K562 (cell line): ENCODE measurements at regions not wholly inside any gene's neighbourhood (a gene's known extent, or its start where the extent isn't known, plus 50 kb on each side); places are given as distances from the start of the nearest gene placed in this dataset.

Experiments
- ATAC-seq: fragments of 200-7000 bp; cut with Tn5 transposase; 3 replicates; pipeline ENCODE4 v1.9.1; 2020; ENCODE audit warnings: moderate library complexity
- BruUV-seq: library from RNA; stranded (reverse); fragments of 400-500 nt; replicated peaks from 2 replicates; lab custom pipeline; 2021; lab: Mats Ljungman, UMichigan
- CTCF ChIA-PET: fragments of 300-600 bp; formaldehyde crosslinking; extraction: SDS; loops from one replicate; lab custom pipeline; 2021; ENCODE audit warnings: low intra/inter-chr PET ratio; lab: Yijun Ruan, JAX
- POLR2A ChIA-PET: fragments of 300-600, 350-650 bp; sonication (Branson Sonifier 250); formaldehyde crosslinking; extraction: SDS; loops from one replicate; lab custom pipeline; 2021; ENCODE audit warnings: antibody characterized with exemption, inconsistent platforms; lab: Yijun Ruan, JAX
- DNase-seq, 4 experiments: peaks; one replicate each; pipeline versions ENCODE4 v3.0.0 to v3.0.0-alpha.2; 2011 to 2018; ENCODE audit warnings: low spot score in 3 of 4, mixed read lengths in 3 of 4; ENCODE audit errors: extremely low read depth in 1 of 4
- FAIRE-seq: peaks from 2 replicates; lab custom pipeline; 2011; peaks lifted over from hg19 to GRCh38; lab: Jason Lieb, UNC
- H2AFZ ChIP-seq: 2 replicates; pipeline ENCODE4 v1.6.0; 2011; ENCODE audit warnings: low read depth, low read length, control low read depth, inconsistent platforms
- H3K27ac ChIP-seq: fragments of 200-600 bp; 3 replicates; pipeline ENCODE4 v1.8.0; 2011; ENCODE audit warnings: low read depth, mild to moderate bottlenecking, control low read depth, inconsistent platforms, low read length, moderate library complexity, mixed read lengths; ENCODE audit errors: extremely low read depth
- H3K27me3 ChIP-seq, 2 experiments: fragments of 300-600 bp in 1 of 2; 2 replicates in 1 of 2; 3 replicates in 1 of 2; pipeline versions ENCODE4 v1.6.0 to v1.8.0; 2011; ENCODE audit warnings: inconsistent platforms in 2 of 2, low read length in 2 of 2, mild to moderate bottlenecking in 1 of 2, mixed read lengths in 1 of 2, moderate library complexity in 1 of 2; ENCODE audit not compliant: control insufficient read depth in 2 of 2, insufficient read depth in 2 of 2
- H3K36me3 ChIP-seq: fragments of 300-600 bp; 3 replicates; pipeline ENCODE4 v1.8.0; 2011; ENCODE audit warnings: mild to moderate bottlenecking, low read length, inconsistent platforms; ENCODE audit not compliant: control insufficient read depth, insufficient read depth
- H3K4me1 ChIP-seq, 2 experiments: fragments of 200-600 bp in 1 of 2; replicated peaks in 1 of 2; 2 replicates in 1 of 2; 3 replicates in 1 of 2; pipeline versions ENCODE4 v1.5.1 to v1.8.0; 2011; ENCODE audit warnings: inconsistent platforms in 2 of 2, low read length in 2 of 2, mild to moderate bottlenecking in 1 of 2, mixed read lengths in 1 of 2, moderate library complexity in 1 of 2; ENCODE audit not compliant: control insufficient read depth in 2 of 2, insufficient read depth in 2 of 2
- H3K4me2 ChIP-seq: 2 replicates; pipeline ENCODE4 v1.6.1; 2011; ENCODE audit warnings: low read length, control low read depth, inconsistent platforms, mixed read lengths; ENCODE audit not compliant: insufficient read depth
- H3K4me3 ChIP-seq: fragments of 200-600 bp; sonication (generic), shearing (Covaris generic); 2 replicates; pipeline ENCODE4 v1.5.1; 2016; ENCODE audit warnings: control low read depth, inconsistent platforms
- H3K79me2 ChIP-seq: fragments of 200-600 bp; 3 replicates; pipeline ENCODE4 v1.8.0; 2011; ENCODE audit warnings: low read length, inconsistent platforms; ENCODE audit not compliant: control insufficient read depth, insufficient read depth
- H3K9ac ChIP-seq, 2 experiments: 2 replicates each; pipeline versions ENCODE4 v1.6.0 to v1.6.1; 2011; ENCODE audit warnings: low read depth in 2 of 2, low read length in 2 of 2, control low read depth in 1 of 2, inconsistent platforms in 1 of 2, mild to moderate bottlenecking in 1 of 2, mixed read lengths in 1 of 2; ENCODE audit not compliant: insufficient read depth in 1 of 2
- H3K9me1 ChIP-seq: one replicate; pipeline ENCODE4 v1.6.0; 2011; ENCODE audit warnings: inconsistent platforms, mild to moderate bottlenecking, low read length, moderate library complexity; ENCODE audit not compliant: control insufficient read depth, insufficient read depth
- H3K9me3 ChIP-seq: replicated peaks from 2 replicates; pipeline ENCODE4 v1.5.1; 2011; ENCODE audit warnings: low read depth, low read length, inconsistent platforms; ENCODE audit not compliant: control insufficient read depth, insufficient read depth
- H4K20me1 ChIP-seq: replicated peaks from 2 replicates; pipeline ENCODE4 v1.6.1; 2011; ENCODE audit warnings: low read length, inconsistent platforms, mixed read lengths; ENCODE audit not compliant: control insufficient read depth, insufficient read depth
- CBFB ChIP-seq: sonication (generic); formaldehyde crosslinking; IDR thresholded peaks from 2 replicates; pipeline ENCODE4 v1.4.0; 2020; ENCODE audit warnings: mild to moderate bottlenecking, missing genetic modification reagents
- DDX20 ChIP-seq: fragments of 450-650 bp; IDR thresholded peaks from 2 replicates; pipeline ENCODE4 v1.6.1; 2016; ENCODE audit warnings: missing genetic modification characterization, low read depth, mild to moderate bottlenecking, missing compliant biosample characterization, moderate library complexity
- GATAD2B ChIP-seq: fragments of 450-650 bp; IDR thresholded peaks from 2 replicates; pipeline ENCODE4 v1.6.1; 2017; ENCODE audit warnings: mild to moderate bottlenecking, borderline replicate concordance
- HNRNPUL1 ChIP-seq: fragments of 200-400 bp; formaldehyde crosslinking; IDR thresholded peaks from 2 replicates; pipeline ENCODE4 v1.6.1; 2017; ENCODE audit warnings: low read length
- MBD2 ChIP-seq: sonication (generic); IDR thresholded peaks from 2 replicates; pipeline ENCODE4 v1.6.1; 2016; ENCODE audit warnings: low read depth, borderline replicate concordance
- NR2C1 ChIP-seq, 2 experiments: fragments of 450-650 bp; IDR thresholded peaks; 2 replicates each; pipeline ENCODE4 v1.6.1; 2017; ENCODE audit warnings: mild to moderate bottlenecking in 2 of 2, antibody characterized with exemption in 1 of 2, inconsistent platforms in 1 of 2, missing compliant biosample characterization in 1 of 2, missing genetic modification characterization in 1 of 2
- POLR2B ChIP-seq: fragments of 450-650 bp; IDR thresholded peaks from 2 replicates; pipeline ENCODE4 v1.6.1; 2018; ENCODE audit warnings: low read depth; ENCODE audit not compliant: partially characterized antibody
- POLR3A ChIP-seq: IDR thresholded peaks from 2 replicates; pipeline ENCODE4 v1.6.1; 2011; ENCODE audit warnings: borderline replicate concordance, mild to moderate bottlenecking, moderate library complexity; ENCODE audit not compliant: insufficient read length, insufficient read depth; ENCODE audit errors: extremely low read depth
- TEAD4 ChIP-seq, 2 experiments: sonication (generic) in 1 of 2; formaldehyde crosslinking in 1 of 2; IDR thresholded peaks; 2 replicates each; pipeline versions ENCODE4 v1.6.1 to v1.8.0; 2012 to 2022; ENCODE audit warnings: borderline replicate concordance in 1 of 2, inconsistent platforms in 1 of 2, low read length in 1 of 2, mild to moderate bottlenecking in 1 of 2, missing genetic modification reagents in 1 of 2
- TRIM25 ChIP-seq: fragments of 450-650 bp; IDR thresholded peaks from 2 replicates; pipeline ENCODE4 v1.7.0; 2016; ENCODE audit warnings: borderline replicate concordance
- ZNF232 ChIP-seq: sonication (generic); formaldehyde crosslinking; IDR thresholded peaks from 2 replicates; pipeline ENCODE4 v1.8.0; 2022; ENCODE audit warnings: mild to moderate bottlenecking, missing genetic modification reagents
- ZNF384 ChIP-seq: IDR thresholded peaks from 2 replicates; pipeline ENCODE4 v1.6.1; 2012; ENCODE audit warnings: low read depth, low read length, improper control_type of control experiment
- WGBS: fragments of 100-300 bp; shearing (Covaris generic); methylation state at CpG from one replicate; pipeline ENCODE4 v1.1.6; 2016; ENCODE audit warnings: low coverage, mixed read lengths; ENCODE audit not compliant: insufficient coverage; ENCODE audit errors: missing lambda C conversion rate; 5-methylcytosine and 5-hydroxymethylcytosine counted together
- in situ Hi-C: fragments of 300-500 bp; cut with MboI; formaldehyde crosslinking; loops from 4 replicates; pipeline ENCODE4 v1.15.0; 2018; ENCODE audit warnings: inconsistent platforms, mixed read lengths
- intact Hi-C: fragments of 100-400 bp; cut with micrococcal nuclease; formaldehyde crosslinking; loops from 2 replicates; pipeline ENCODE4 v1.14.2; 2022

- H3K79me2 ChIP-seq: no peaks in the 10 kb centered on the region
- no peak overlapping the region for H2AFZ ChIP-seq
- H3K9me1 ChIP-seq: no peaks in the 10 kb centered on the region
- H3K4me2 ChIP-seq: no peak overlapping the region
- H3K9ac ChIP-seq: no peak overlapping the region
- no peak for TF ChIP-seq TEAD4 (IDR thresholded peaks at IDR 0.05; ENCODE audit: low read length)
- TF ChIP-seq TEAD4 (CRISPR knock-in tag; IDR thresholded peaks at IDR 0.05; ENCODE audit: borderline replicate concordance): no peak
- no peak for TF ChIP-seq GATAD2B
- TF ChIP-seq MBD2: no peak
- no peak for TF ChIP-seq DDX20 (tag)
- TF ChIP-seq NR2C1 (IDR thresholded peaks at IDR 0.05): no peak
- TF ChIP-seq NR2C1 (tag; IDR thresholded peaks at IDR 0.05): no peak
- TF ChIP-seq, all 486 proteins: peak for 0
- DNase-seq: no peak
- 0% methylated on average over 1 of the region's 1 CpG for WGBS
- no peaks in the 10 kb centered on the region for H3K9me3 ChIP-seq
- intact Hi-C loops (no loop called here), in situ Hi-C loops (no loop called here)
- no peak overlapping the region for H3K4me3 ChIP-seq
- no peak for FAIRE-seq
- CTCF ChIA-PET: no interaction called here
- H4K20me1 ChIP-seq: no peaks in the 10 kb centered on the region
- no TSS peak for BruUV-seq
- no peaks in the 10 kb centered on the region for H3K27me3 ChIP-seq
- POLR2A ChIA-PET: no interaction called here
- H3K36me3 ChIP-seq: no peaks in the 10 kb centered on the region
- no peak overlapping the region for H3K27ac ChIP-seq
- ATAC-seq: no peak
- H3K4me1 ChIP-seq: no peaks in the 10 kb centered on the region
These were observed 899.7 kb upstream of the VRK2 start for GRCh38 chr2:57146951-57147350.

- no peaks in the 10 kb centered on the region for H4K20me1 ChIP-seq
- H2AFZ ChIP-seq: no peak overlapping the region
- ChIA-PET CTCF (no interaction called here), POLR2A (no interaction called here)
- no peak for ATAC-seq
- no peak overlapping the region for H3K4me2 ChIP-seq
- in situ Hi-C loops: no loop called here
- no TSS peak for BruUV-seq
- WGBS: 0% methylated on average over 2 of the region's 2 CpGs
- H3K4me1 ChIP-seq: no peaks in the 10 kb centered on the region
- H3K9me1 ChIP-seq: no peaks in the 10 kb centered on the region
- intact Hi-C loops: no loop called here
- H3K4me3 ChIP-seq: no peak overlapping the region
- H3K27ac ChIP-seq: no peak overlapping the region
- H3K36me3 ChIP-seq: no peaks in the 10 kb centered on the region
- H3K79me2 ChIP-seq: no peaks in the 10 kb centered on the region
- DNase-seq: no peak
- H3K27me3 ChIP-seq: no peaks in the 10 kb centered on the region
- no peak for FAIRE-seq
- no peak overlapping the region for H3K9ac ChIP-seq
- H3K9me3 ChIP-seq: no peaks in the 10 kb centered on the region
- TF ChIP-seq POLR3A (no peak), HNRNPUL1 (no peak), ZNF384 (no peak), TRIM25 (no peak), CBFB (CRISPR knock-in tag) (no peak), POLR2B (no peak), ZNF232 (CRISPR knock-in tag) (no peak)
These were observed 890.2 kb upstream of the VRK2 start for GRCh38 chr2:57156231-57156924.
